HL-60 (cell line): ENCODE measurements at regions not wholly inside any gene's neighbourhood (a gene's known extent, or its start where the extent isn't known, plus 50 kb on each side); places are given as distances from the start of the nearest gene placed in this dataset.

Experiments
- DNase-seq, 2 experiments: peaks; one replicate each; pipeline ENCODE4 v3.0.0-alpha.2; 2010 to 2020; ENCODE audit warnings: low read depth in 1 of 2, low spot score in 1 of 2
- H3K27ac ChIP-seq: fragments of 250-450 bp; sonication (Bioruptor Pico); replicated peaks from 2 replicates; pipeline ENCODE4 v1.5.1; 2020; ENCODE audit warnings: mild to moderate bottlenecking, moderate library complexity
- H3K27me3 ChIP-seq: fragments of 250-450 bp; sonication (Bioruptor Pico); 2 replicates; pipeline ENCODE4 v1.5.1; 2021; ENCODE audit warnings: mild to moderate bottlenecking, moderate library complexity; ENCODE audit not compliant: insufficient read depth, poor library complexity, severe bottlenecking
- H3K4me3 ChIP-seq: replicated peaks from 2 replicates; pipeline ENCODE4 v1.5.1; 2011; ENCODE audit warnings: mild to moderate bottlenecking, control low read depth, low read length; ENCODE audit not compliant: insufficient read depth
- GABPA ChIP-seq: IDR thresholded peaks from 2 replicates; pipeline ENCODE4 v1.6.1; 2012; ENCODE audit warnings: low read depth
- POLR2AphosphoS5 ChIP-seq: IDR thresholded peaks from 2 replicates; pipeline ENCODE4 v1.6.1; 2012; ENCODE audit warnings: low read depth
- SPI1 ChIP-seq: IDR thresholded peaks from 2 replicates; pipeline ENCODE4 v1.6.1; 2012; ENCODE audit warnings: low read depth, mild to moderate bottlenecking, borderline replicate concordance
- TF ChIP-seq, protein P1 (sequence below): IDR thresholded peaks from 2 replicates; pipeline ENCODE4 v1.6.1; 2012; ENCODE audit warnings: low read depth; ENCODE audit not compliant: insufficient replicate concordance
- TF ChIP-seq, protein P2 (sequence below): IDR thresholded peaks from one replicate; pipeline ENCODE4 v1.5.1; 2011; ENCODE audit warnings: low read length, control low read depth, inconsistent platforms; ENCODE audit not compliant: insufficient read depth

DNA sequence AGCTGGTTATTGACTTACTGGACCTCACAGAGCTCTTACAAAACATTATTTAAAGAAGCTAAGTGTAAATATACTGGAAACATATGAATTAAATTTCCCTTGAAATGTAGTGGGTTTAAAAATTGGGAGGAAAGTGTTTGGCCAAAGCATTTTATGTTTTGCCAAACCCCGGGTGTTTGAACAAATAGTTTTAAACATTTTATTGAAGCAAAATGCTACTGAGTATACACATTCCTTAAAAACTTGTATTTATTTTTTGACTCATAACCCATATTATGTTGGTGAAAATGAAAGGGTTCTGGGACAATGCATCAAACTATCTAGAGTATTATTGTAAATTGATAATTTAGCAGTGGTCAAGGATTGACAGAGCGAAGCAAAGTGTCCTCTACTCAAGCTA lies 1048.5 kb downstream of the SLC6A15 start:
- Histone ChIP-seq H3K27me3 (no peaks in the 10 kb centered on the region), H3K4me3 (no peak overlapping the region), H3K27ac (no peak overlapping the region)
- no peak for DNase-seq
- TF ChIP-seq GABPA (no peak), SPI1 (no peak), POLR2AphosphoS5 (no peak)
- TF ChIP-seq, protein P1, sequence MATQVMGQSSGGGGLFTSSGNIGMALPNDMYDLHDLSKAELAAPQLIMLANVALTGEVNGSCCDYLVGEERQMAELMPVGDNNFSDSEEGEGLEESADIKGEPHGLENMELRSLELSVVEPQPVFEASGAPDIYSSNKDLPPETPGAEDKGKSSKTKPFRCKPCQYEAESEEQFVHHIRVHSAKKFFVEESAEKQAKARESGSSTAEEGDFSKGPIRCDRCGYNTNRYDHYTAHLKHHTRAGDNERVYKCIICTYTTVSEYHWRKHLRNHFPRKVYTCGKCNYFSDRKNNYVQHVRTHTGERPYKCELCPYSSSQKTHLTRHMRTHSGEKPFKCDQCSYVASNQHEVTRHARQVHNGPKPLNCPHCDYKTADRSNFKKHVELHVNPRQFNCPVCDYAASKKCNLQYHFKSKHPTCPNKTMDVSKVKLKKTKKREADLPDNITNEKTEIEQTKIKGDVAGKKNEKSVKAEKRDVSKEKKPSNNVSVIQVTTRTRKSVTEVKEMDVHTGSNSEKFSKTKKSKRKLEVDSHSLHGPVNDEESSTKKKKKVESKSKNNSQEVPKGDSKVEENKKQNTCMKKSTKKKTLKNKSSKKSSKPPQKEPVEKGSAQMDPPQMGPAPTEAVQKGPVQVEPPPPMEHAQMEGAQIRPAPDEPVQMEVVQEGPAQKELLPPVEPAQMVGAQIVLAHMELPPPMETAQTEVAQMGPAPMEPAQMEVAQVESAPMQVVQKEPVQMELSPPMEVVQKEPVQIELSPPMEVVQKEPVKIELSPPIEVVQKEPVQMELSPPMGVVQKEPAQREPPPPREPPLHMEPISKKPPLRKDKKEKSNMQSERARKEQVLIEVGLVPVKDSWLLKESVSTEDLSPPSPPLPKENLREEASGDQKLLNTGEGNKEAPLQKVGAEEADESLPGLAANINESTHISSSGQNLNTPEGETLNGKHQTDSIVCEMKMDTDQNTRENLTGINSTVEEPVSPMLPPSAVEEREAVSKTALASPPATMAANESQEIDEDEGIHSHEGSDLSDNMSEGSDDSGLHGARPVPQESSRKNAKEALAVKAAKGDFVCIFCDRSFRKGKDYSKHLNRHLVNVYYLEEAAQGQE: no peak
- TF ChIP-seq, protein P2, sequence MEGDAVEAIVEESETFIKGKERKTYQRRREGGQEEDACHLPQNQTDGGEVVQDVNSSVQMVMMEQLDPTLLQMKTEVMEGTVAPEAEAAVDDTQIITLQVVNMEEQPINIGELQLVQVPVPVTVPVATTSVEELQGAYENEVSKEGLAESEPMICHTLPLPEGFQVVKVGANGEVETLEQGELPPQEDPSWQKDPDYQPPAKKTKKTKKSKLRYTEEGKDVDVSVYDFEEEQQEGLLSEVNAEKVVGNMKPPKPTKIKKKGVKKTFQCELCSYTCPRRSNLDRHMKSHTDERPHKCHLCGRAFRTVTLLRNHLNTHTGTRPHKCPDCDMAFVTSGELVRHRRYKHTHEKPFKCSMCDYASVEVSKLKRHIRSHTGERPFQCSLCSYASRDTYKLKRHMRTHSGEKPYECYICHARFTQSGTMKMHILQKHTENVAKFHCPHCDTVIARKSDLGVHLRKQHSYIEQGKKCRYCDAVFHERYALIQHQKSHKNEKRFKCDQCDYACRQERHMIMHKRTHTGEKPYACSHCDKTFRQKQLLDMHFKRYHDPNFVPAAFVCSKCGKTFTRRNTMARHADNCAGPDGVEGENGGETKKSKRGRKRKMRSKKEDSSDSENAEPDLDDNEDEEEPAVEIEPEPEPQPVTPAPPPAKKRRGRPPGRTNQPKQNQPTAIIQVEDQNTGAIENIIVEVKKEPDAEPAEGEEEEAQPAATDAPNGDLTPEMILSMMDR: no peak

DNA sequence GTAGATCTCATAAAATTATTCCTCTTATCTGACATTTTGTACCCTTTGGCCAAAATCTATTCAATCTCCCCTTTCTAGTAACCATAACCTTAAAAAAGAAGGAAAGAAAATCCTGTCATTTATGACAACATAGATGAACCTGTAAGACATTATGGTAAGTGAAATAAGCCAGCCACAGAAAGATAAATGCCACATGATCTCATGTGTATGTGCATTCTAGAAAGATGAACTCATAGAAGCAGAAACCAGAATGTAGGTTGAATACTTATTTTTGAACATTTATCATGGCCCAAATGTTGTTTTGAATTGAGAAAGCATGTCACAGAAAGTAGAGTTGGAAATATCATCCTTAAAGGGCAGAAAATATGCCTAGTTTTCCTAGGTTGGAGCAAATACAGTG lies 1053.6 kb downstream of the SLC6A15 start:
- DNase-seq: no peak
- no peak overlapping the region for H3K27ac ChIP-seq
- TF ChIP-seq POLR2AphosphoS5 (no peak), SPI1 (no peak)
- TF ChIP-seq, protein P1: no peak
- H3K4me3 ChIP-seq: no peak overlapping the region
- H3K27me3 ChIP-seq: no peaks in the 10 kb centered on the region

DNA sequence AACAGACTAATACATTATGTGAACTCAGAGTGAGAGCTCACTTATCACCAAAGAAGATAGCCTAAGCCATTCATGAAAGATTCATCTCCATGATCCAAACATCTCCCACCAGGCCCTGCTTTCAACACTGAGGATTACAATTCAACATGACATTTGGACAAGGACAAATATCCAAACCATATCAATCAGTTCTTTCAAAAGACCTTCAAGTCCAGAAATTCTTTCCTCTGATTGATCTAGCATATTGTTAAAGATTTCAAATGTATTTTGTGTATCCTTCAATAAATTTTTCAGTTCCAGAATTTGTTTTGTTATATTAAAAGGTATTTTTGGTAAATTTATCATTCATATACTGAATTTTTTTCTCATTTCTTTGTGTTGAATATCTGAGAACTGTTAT lies 1055.8 kb downstream of the SLC6A15 start:
- no peak overlapping the region for H3K4me3 ChIP-seq
- TF ChIP-seq, protein P1: no peak
- no peak for TF ChIP-seq SPI1
- TF ChIP-seq POLR2AphosphoS5: no peak
- TF ChIP-seq GABPA: no peak
- TF ChIP-seq, protein P2: no peak
- no peak for DNase-seq
- no peaks in the 10 kb centered on the region for H3K27me3 ChIP-seq
- H3K27ac ChIP-seq: no peak overlapping the region

DNA sequence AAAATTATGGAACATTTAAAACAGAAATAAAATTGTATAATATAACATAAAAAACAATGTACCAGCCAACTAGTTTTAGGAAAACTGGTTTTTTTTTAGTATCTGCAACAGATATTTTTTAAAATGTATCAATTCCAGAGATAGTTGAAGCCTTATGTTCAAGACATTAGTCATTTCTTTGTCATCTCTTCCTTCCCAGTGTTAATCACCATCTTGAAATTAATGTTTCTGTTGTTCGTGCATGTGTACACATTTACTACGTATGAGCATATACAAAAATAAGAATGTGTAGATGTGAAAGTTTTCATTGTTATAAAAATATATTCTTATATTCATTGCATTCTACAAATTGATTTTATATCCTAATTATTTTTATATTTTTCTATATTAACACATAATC lies 1062.1 kb downstream of the SLC6A15 start:
- Histone ChIP-seq H3K27me3 (no peaks in the 10 kb centered on the region), H3K27ac (no peak overlapping the region), H3K4me3 (no peak overlapping the region)
- TF ChIP-seq SPI1 (no peak), POLR2AphosphoS5 (no peak), GABPA (no peak)
- TF ChIP-seq, protein P2: no peak
- TF ChIP-seq, protein P1: no peak
- DNase-seq: no peak
